NB4 (cell line): ENCODE measurements at regions not wholly inside any gene's neighbourhood (a gene's known extent, or its start where the extent isn't known, plus 50 kb on each side); places are given as distances from the start of the nearest gene placed in this dataset.
"Not testable (repeated sequence)": the region's sequence is repeated elsewhere in the genome, so short reads cannot be mapped to it uniquely, and the experiment has no call there.

Experiments
- DNase-seq: peaks from one replicate; pipeline ENCODE4 v3.0.0; 2010; ENCODE audit warnings: low read depth
- H3K4me3 ChIP-seq: one replicate; pipeline ENCODE4 v1.5.1; 2011; ENCODE audit warnings: mild to moderate bottlenecking, low read depth, low read length, moderate library complexity
- CTCF ChIP-seq: IDR thresholded peaks from one replicate; pipeline ENCODE4 v1.5.1; 2012; ENCODE audit warnings: low read depth, low read length
- MYC ChIP-seq: IDR thresholded peaks from 2 replicates; pipeline ENCODE4 v1.6.1; 2011; ENCODE audit warnings: low read depth, low read length
- POLR2A ChIP-seq: IDR thresholded peaks from 2 replicates; pipeline ENCODE4 v1.6.1; 2011; ENCODE audit warnings: mild to moderate bottlenecking; ENCODE audit not compliant: insufficient read length; ENCODE audit errors: extremely low read depth
- TF ChIP-seq, protein P1 (sequence below): IDR thresholded peaks from 2 replicates; pipeline ENCODE4 v1.6.1; 2011; ENCODE audit warnings: low read depth, low read length

- DNase-seq = no peak
- TF ChIP-seq, protein P1, sequence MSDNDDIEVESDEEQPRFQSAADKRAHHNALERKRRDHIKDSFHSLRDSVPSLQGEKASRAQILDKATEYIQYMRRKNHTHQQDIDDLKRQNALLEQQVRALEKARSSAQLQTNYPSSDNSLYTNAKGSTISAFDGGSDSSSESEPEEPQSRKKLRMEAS = no peak
- TF ChIP-seq MYC (no peak), CTCF (no peak)
- H3K4me3 ChIP-seq = no peak overlapping the region
Measured at GRCh38 chr1:220454155-220454777, 73.7 kb upstream of the MARK1 start.

DNA sequence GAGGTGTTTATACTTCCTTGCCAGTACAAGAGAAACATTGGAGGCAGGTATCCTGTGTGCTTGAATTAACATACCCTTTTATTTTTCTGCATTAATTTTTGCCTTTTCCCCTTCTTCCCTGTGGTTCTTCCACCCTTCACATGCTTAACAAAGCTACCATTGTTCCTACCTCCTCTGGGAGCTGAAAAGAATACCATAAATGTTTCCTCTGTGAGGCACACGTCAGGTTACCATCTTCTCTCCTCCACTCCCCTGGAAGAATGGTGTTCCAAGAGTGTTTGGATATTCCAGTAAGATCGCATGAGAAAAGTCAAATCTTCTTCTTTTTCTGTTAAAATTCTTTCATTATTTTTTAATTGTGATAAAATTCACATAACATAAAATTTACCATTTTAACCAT lies 74.6 kb upstream of the MARK1 start:
- no peak for DNase-seq
- TF ChIP-seq MYC (no peak), POLR2A (no peak), CTCF (no peak)
- TF ChIP-seq, protein P1 = no peak
- H3K4me3 ChIP-seq = no peak overlapping the region

DNA sequence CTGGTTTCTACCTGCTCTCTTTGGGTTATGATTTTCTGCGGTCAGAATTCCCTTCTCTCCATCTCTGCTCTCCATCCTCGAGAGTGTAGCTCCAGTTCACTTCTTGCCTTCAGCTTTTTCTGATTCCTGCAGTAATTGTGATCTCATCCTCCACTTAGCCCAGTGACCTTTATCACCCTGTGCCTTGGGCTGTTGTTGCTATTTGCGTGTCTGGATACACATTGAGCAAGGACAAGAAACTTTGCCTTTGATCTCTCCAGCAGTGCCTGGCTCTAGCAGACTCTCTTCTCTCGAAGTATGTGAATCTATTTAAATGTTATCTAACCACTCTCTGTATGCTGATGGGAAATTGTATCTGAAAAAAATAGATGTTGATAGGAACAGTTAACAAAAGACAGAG lies 76.4 kb upstream of the MARK1 start:
- no peak for DNase-seq
- TF ChIP-seq, protein P1 = no peak
- TF ChIP-seq CTCF (no peak), POLR2A (no peak), MYC (no peak)
- H3K4me3 ChIP-seq = no peak overlapping the region

- DNase-seq = no peak
- no peak for TF ChIP-seq CTCF
- TF ChIP-seq, protein P1 = no peak
- no peak for TF ChIP-seq POLR2A
- TF ChIP-seq MYC = no peak
Measured at GRCh38 chr1:220450927-220451326, 77.0 kb upstream of the MARK1 start.

GRCh38 chr1:220448217-220448616 lies 79.7 kb upstream of the MARK1 start:
- TF ChIP-seq, protein P1 = no peak
- TF ChIP-seq POLR2A = no peak
- no peak for DNase-seq
- no peak overlapping the region for H3K4me3 ChIP-seq

More at GRCh38 chr1:220450927-220451326, 77.0 kb upstream of the MARK1 start:
- H3K4me3 ChIP-seq = no peak overlapping the region

DNA sequence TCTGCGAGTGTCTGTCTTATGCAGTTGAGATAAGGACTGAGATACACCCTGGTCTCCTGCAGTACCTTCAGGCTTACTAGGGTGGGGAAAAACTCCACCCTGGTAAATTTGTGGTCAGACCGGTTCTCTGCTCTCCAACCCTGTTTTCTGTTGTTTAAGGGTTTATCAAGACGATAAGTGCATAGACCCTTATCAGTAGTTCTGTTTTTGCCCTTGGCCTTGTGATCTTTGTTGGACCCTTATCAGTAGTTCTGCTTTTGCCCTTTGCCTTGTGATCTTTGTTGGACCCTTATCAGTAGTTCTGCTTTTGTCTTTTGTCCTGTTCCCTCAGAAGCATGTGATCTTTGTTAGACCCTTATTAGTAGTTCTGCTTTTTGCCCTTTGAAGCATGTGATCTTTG lies 83.3 kb upstream of the MARK1 start:
- not testable (repeated sequence) for H3K4me3 ChIP-seq, DNase-seq

DNA sequence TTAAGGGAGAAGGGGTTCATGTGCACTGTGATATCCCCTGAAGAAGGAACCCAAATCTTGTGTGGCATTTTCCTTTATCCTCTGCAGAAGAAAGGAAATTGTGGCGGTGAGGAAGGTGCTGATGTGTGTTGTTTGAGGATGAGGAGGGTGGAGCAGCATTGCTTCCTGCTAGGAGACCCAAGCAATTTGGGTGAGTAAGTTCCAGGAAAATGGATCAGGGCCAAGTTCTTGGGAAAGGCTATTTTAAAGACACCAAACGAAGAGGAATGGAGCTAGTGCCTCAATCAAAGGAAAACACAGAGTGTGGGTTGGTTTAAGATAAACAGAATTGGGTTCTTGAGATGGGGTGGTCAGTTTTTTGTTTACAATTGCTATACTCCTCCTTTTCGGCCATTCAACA lies 86.7 kb upstream of the MARK1 start:
- TF ChIP-seq MYC (no peak), POLR2A (no peak), CTCF (no peak)
- TF ChIP-seq, protein P1 = no peak
- DNase-seq = no peak
- no peak overlapping the region for H3K4me3 ChIP-seq
